ENCODE measurements at regions not wholly inside any gene's neighbourhood (a gene's known extent, or its start where the extent isn't known, plus 50 kb on each side); places are given as distances from the start of the nearest gene placed in this dataset.
A peak's percentile ranks its signal among the peaks of the same experiment; 100 is the strongest.

- no peak for DNase-seq
These were observed 1221.6 kb downstream of the MAT2B start for GRCh38 chr5:164727012-164727411.

GRCh38 chr5:164728733-164729132 lies 1223.3 kb downstream of the MAT2B start:
- no peak for DNase-seq

GRCh38 chr5:164735334-164735733 lies 1229.9 kb downstream of the MAT2B start:
- no peak for DNase-seq

GRCh38 chr5:164741376-164741775 lies 1236.0 kb downstream of the MAT2B start:
- DNase-seq, result no peak

GRCh38 chr5:164742025-164742424 lies 1236.6 kb downstream of the MAT2B start:
- DNase-seq, result no peak

GRCh38 chr5:164746723-164747122 lies 1241.3 kb downstream of the MAT2B start:
- no peak for DNase-seq

GRCh38 chr5:164747371-164747770 lies 1242.0 kb downstream of the MAT2B start:
- no peak for DNase-seq

- DNase-seq, result no peak
These were observed 1243.4 kb downstream of the MAT2B start for GRCh38 chr5:164748861-164749260.

GRCh38 chr5:164753434-164753833 lies 1248.0 kb downstream of the MAT2B start:
- DNase-seq, result no peak

- DNase-seq, result no peak
These were observed 1257.8 kb downstream of the MAT2B start for GRCh38 chr5:164763206-164763605.

GRCh38 chr5:164772122-164772521 lies 1266.7 kb downstream of the MAT2B start:
- no peak for DNase-seq

GRCh38 chr5:164784230-164784629 lies 1278.8 kb downstream of the MAT2B start:
- DNase-seq, result no peak

GRCh38 chr5:164798110-164798509 lies 1292.7 kb downstream of the MAT2B start:
- no peak for DNase-seq

GRCh38 chr5:164799391-164799790 lies 1294.0 kb downstream of the MAT2B start:
- no peak for DNase-seq

GRCh38 chr5:164801910-164802309 lies 1296.5 kb downstream of the MAT2B start:
- DNase-seq, result no peak

GRCh38 chr5:164809821-164810220 lies 1304.4 kb downstream of the MAT2B start:
- no peak for DNase-seq

GRCh38 chr5:164818445-164818844 lies 1313.0 kb downstream of the MAT2B start:
- DNase-seq, result no peak

- no peak for DNase-seq
These were observed 1319.3 kb downstream of the MAT2B start for GRCh38 chr5:164824671-164825070.

- peak in 1 of 14 donors; percentile 1 for DNase-seq
These were observed 1327.1 kb downstream of the MAT2B start for GRCh38 chr5:164832516-164832915.

- DNase-seq, result no peak
These were observed 1338.9 kb downstream of the MAT2B start for GRCh38 chr5:164844348-164844747.

GRCh38 chr5:164860896-164861295 lies 1355.5 kb downstream of the MAT2B start:
- no peak for DNase-seq

GRCh38 chr5:164861610-164862009 lies 1356.2 kb downstream of the MAT2B start:
- DNase-seq, result no peak

GRCh38 chr5:164868761-164869160 lies 1363.3 kb downstream of the MAT2B start:
- DNase-seq, result no peak

- DNase-seq, result no peak
These were observed 1363.9 kb downstream of the MAT2B start for GRCh38 chr5:164869325-164869724.

- no peak for DNase-seq
These were observed 1371.4 kb downstream of the MAT2B start for GRCh38 chr5:164876793-164877192.

GRCh38 chr5:164881442-164881841 lies 1376.0 kb downstream of the MAT2B start:
- DNase-seq, result no peak
